B cell (primary cell): ENCODE measurements at regions not wholly inside any gene's neighbourhood (a gene's known extent, or its start where the extent isn't known, plus 50 kb on each side); places are given as distances from the start of the nearest gene placed in this dataset.

Source experiments
- ATAC-seq: fragments of 200-7000 bp; cut with Tn5 transposase; one replicate; pipeline ENCODE4 v1.10.0; 2021; ENCODE audit warnings: low read depth, mild to moderate bottlenecking, moderate number of reproducible peaks, moderate library complexity
- CTCF ChIA-PET: fragments of 350-600 bp; sonication (Branson Sonifier 250); formaldehyde crosslinking; loops from one replicate; lab custom pipeline; 2021; ENCODE audit warnings: antibody characterized with exemption, inconsistent platforms; lab: Charles Lee
- POLR2A ChIA-PET: fragments of 350-600 bp; sonication (Branson Sonifier 250); formaldehyde crosslinking; loops from one replicate; lab custom pipeline; 2021; ENCODE audit warnings: antibody characterized with exemption; lab: Charles Lee
- DNase-seq: peaks from one replicate; pipeline ENCODE4 v3.0.0; 2013
- H2AFZ ChIP-seq: 2 replicates; pipeline ENCODE4 v1.6.1; 2012; ENCODE audit warnings: mild to moderate bottlenecking, low read depth, low read length; ENCODE audit not compliant: insufficient read depth, poor library complexity, severe bottlenecking
- H3K27ac ChIP-seq, 2 donors: 1 replicate in 1 of 2; 2 replicates in 1 of 2; pipeline ENCODE4 v1.5.1; 2012 to 2013; ENCODE audit warnings: low read length in 2 of 2, mild to moderate bottlenecking in 2 of 2, moderate library complexity in 1 of 2
- H3K27me3 ChIP-seq, 4 experiments: fragments of 200-600 bp in 1 of 4; sonication (generic) in 1 of 4; replicated peaks in 1 of 4; 1 replicate in 2 of 4; 2 replicates in 2 of 4; pipeline versions ENCODE4 v1.6.1 to v1.7.0; 2013 to 2016; ENCODE audit warnings: low read length in 3 of 4, mild to moderate bottlenecking in 2 of 4, mixed read lengths in 1 of 4, moderate library complexity in 1 of 4; ENCODE audit not compliant: insufficient read depth in 4 of 4, control insufficient read depth in 3 of 4; ENCODE audit errors: control extremely low read depth in 1 of 4
- H3K36me3 ChIP-seq, 2 experiments: replicated peaks in 1 of 2; 1 replicate in 1 of 2; 2 replicates in 1 of 2; pipeline versions ENCODE4 v1.6.1 to v1.7.1; 2013; ENCODE audit warnings: low read length in 1 of 2; ENCODE audit not compliant: insufficient read depth in 2 of 2, control insufficient read depth in 1 of 2; ENCODE audit errors: control extremely low read depth in 1 of 2, extremely low read depth in 1 of 2
- H3K4me1 ChIP-seq, 2 donors: fragments of 200-600 bp in 1 of 2; sonication (generic) in 1 of 2; 1 replicate in 1 of 2; 2 replicates in 1 of 2; pipeline versions ENCODE4 v1.5.1 to v1.6.1; 2013 to 2017; ENCODE audit warnings: low read length in 2 of 2; ENCODE audit not compliant: control insufficient read depth in 2 of 2, insufficient read depth in 2 of 2
- H3K4me2 ChIP-seq: replicated peaks from 2 replicates; pipeline ENCODE3; 2012; ENCODE audit warnings: mild to moderate bottlenecking, low read depth, low read length; ENCODE audit not compliant: poor library complexity, severe bottlenecking
- H3K4me3 ChIP-seq, 5 experiments: fragments of 200-600 bp in 1 of 5; sonication (generic) in 1 of 5; 1 replicate in 3 of 5; 2 replicates in 2 of 5; pipeline versions ENCODE4 v1.5.1 to v1.7.0; 2011 to 2016; ENCODE audit warnings: low read length in 4 of 5, mild to moderate bottlenecking in 4 of 5, low read depth in 2 of 5, control low read depth in 1 of 5, moderate library complexity in 1 of 5; ENCODE audit not compliant: insufficient read depth in 1 of 5; ENCODE audit errors: control extremely low read depth in 1 of 5, extremely low read depth in 1 of 5
- H3K79me2 ChIP-seq: fragments of 200-600 bp; sonication (generic); one replicate; pipeline ENCODE4 v1.6.0; 2016; ENCODE audit warnings: low read length; ENCODE audit not compliant: control insufficient read depth, insufficient read depth
- H3K9ac ChIP-seq: fragments of 200-600 bp; sonication (generic); 2 replicates; pipeline ENCODE4 v1.6.1; 2017; ENCODE audit warnings: mild to moderate bottlenecking, low read length, moderate library complexity
- H3K9me3 ChIP-seq, 3 donors: one replicate each; pipeline versions ENCODE4 v1.6.1 to v1.7.1; 2013; ENCODE audit warnings: low read length in 2 of 3; ENCODE audit not compliant: control insufficient read depth in 2 of 3, insufficient read depth in 1 of 3; ENCODE audit errors: control extremely low read depth in 1 of 3
- H4K20me1 ChIP-seq: 2 replicates; pipeline ENCODE4 v1.6.0; 2012; ENCODE audit warnings: mild to moderate bottlenecking, low read length; ENCODE audit not compliant: insufficient read depth, control insufficient read depth, poor library complexity, severe bottlenecking
- H3K27ac Mint-ChIP-seq: one replicate; pipeline ENCODE4 v1.8.0; 2021; ENCODE audit warnings: mixed read lengths
- H3K27me3 Mint-ChIP-seq: one replicate; pipeline ENCODE4 v1.8.0; 2021; ENCODE audit warnings: mixed read lengths
- H3K4me1 Mint-ChIP-seq: one replicate; pipeline ENCODE4 v1.8.0; 2021; ENCODE audit warnings: mixed read lengths
- H3K4me3 Mint-ChIP-seq: one replicate; pipeline ENCODE4 v1.8.0; 2021; ENCODE audit warnings: mixed read lengths
- H3K9me3 Mint-ChIP-seq: one replicate; pipeline ENCODE4 v1.8.0; 2022; ENCODE audit warnings: mixed read lengths; ENCODE audit not compliant: insufficient read depth
- EZH2 ChIP-seq: IDR thresholded peaks from 2 replicates; pipeline ENCODE4 v1.6.1; 2012; ENCODE audit warnings: borderline replicate concordance, low read depth, mild to moderate bottlenecking, moderate library complexity, low read length; ENCODE audit not compliant: insufficient read depth, poor library complexity, severe bottlenecking
- WGBS: methylation state at CpG from one replicate; pipeline ENCODE4 v1.1.5; 2013; ENCODE audit warnings: missing lambda C conversion rate; ENCODE audit not compliant: insufficient coverage; 5-methylcytosine and 5-hydroxymethylcytosine counted together
- intact Hi-C: fragments of 100-400 bp; cut with micrococcal nuclease; formaldehyde crosslinking; loops from one replicate; pipeline ENCODE4 v1.10.0; 2022
- TF ChIP-seq, protein P1 (sequence below): fragments of 200-600 bp; IDR thresholded peaks from one replicate; pipeline ENCODE4 v1.8.0; 2022; ENCODE audit warnings: antibody characterized with exemption, mild to moderate bottlenecking

DNA sequence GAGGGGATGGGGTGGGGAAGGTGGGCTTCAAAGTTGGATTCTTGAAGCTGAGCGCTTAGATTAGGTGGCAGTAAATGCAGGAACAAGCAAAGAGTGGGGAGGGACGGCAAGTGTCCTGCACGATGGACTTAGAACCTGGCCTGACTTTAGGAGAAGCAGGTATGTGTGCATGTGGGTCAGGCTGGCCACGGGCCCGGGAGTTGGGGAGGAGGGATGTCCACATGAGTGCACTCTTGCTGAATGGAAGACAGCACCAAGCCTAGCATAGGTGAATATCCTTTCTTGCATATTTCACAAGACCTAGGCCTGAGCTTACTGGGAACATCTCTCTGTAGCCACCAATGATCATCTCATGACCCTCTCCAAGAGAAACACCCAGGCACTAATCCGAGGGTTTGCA, 96.1 kb downstream of the DDX1 start:
- ChIA-PET CTCF (no interaction called here), POLR2A (no interaction called here)
- Mint-ChIP-seq H3K9me3 (no peaks in the 10 kb centered on the region), H3K27me3 (no peaks in the 10 kb centered on the region), H3K27ac (no peak overlapping the region), H3K4me3 (no peak overlapping the region), H3K4me1 (no peaks in the 10 kb centered on the region)
- TF ChIP-seq, protein P1, sequence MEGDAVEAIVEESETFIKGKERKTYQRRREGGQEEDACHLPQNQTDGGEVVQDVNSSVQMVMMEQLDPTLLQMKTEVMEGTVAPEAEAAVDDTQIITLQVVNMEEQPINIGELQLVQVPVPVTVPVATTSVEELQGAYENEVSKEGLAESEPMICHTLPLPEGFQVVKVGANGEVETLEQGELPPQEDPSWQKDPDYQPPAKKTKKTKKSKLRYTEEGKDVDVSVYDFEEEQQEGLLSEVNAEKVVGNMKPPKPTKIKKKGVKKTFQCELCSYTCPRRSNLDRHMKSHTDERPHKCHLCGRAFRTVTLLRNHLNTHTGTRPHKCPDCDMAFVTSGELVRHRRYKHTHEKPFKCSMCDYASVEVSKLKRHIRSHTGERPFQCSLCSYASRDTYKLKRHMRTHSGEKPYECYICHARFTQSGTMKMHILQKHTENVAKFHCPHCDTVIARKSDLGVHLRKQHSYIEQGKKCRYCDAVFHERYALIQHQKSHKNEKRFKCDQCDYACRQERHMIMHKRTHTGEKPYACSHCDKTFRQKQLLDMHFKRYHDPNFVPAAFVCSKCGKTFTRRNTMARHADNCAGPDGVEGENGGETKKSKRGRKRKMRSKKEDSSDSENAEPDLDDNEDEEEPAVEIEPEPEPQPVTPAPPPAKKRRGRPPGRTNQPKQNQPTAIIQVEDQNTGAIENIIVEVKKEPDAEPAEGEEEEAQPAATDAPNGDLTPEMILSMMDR: no peak
- no peak for TF ChIP-seq EZH2
- intact Hi-C loops: no loop called here
- H3K4me1 ChIP-seq: no peaks in the 10 kb centered on the region
- no peak for ATAC-seq
- H3K27me3 ChIP-seq: no peaks in the 10 kb centered on the region
- no peaks in the 10 kb centered on the region for H4K20me1 ChIP-seq
- H3K79me2 ChIP-seq: no peaks in the 10 kb centered on the region
- H3K4me3 ChIP-seq: no peak overlapping the region
- H3K27ac ChIP-seq: no peak overlapping the region
- no peak overlapping the region for H2AFZ ChIP-seq
- H3K36me3 ChIP-seq: no peaks in the 10 kb centered on the region
- WGBS: 94% methylated on average over 6 of the region's 6 CpGs
- DNase-seq: no peak
- no peaks in the 10 kb centered on the region for H3K9me3 ChIP-seq
- H3K9ac ChIP-seq: no peak overlapping the region
- no peak overlapping the region for H3K4me2 ChIP-seq

DNA sequence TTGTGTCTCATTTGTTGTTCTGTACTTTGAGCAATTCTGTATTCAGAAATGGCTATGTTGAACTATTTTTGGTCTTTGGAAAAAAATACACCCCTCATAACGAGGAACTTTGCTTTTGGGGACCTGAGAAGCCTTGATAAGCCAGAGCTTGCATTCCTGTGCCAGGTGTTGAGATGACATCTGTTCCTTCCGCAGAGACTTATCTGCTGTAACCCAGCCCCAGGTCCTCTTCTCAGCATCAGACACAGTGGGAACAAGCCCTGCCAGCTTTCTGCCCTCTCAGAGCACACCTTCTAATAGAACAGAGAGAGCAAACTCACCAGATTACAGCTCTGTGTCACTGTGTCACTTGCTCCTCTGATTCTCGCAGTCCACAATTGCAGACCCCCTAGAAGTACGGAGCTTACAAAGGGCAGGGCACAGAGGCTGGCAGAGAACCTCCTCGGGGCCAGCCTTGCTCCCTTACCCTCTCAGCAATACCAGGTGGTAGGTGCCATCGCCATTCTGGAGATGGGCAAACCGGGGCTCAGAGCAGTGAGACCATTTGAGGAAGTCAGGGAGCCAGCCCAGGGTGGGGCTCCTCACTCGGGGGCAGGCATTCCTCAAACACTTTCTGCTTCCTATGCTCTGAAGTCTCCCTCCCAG, 97.4 kb downstream of the DDX1 start:
- Histone ChIP-seq H2AFZ (no peak overlapping the region), H3K9ac (no peak overlapping the region), H3K4me1 (no peaks in the 10 kb centered on the region), H3K9me3 (no peaks in the 10 kb centered on the region), H3K27me3 (no peaks in the 10 kb centered on the region), H4K20me1 (no peaks in the 10 kb centered on the region), H3K4me2 (no peak overlapping the region), H3K79me2 (no peaks in the 10 kb centered on the region), H3K4me3 (no peak overlapping the region), H3K27ac (no peak overlapping the region), H3K36me3 (no peaks in the 10 kb centered on the region)
- H3K4me3 Mint-ChIP-seq: no peak overlapping the region
- intact Hi-C loops: no loop called here
- no peak for ATAC-seq
- TF ChIP-seq EZH2: no peak
- TF ChIP-seq, protein P1: no peak
- ChIA-PET CTCF (no interaction called here), POLR2A (no interaction called here)
- H3K27ac Mint-ChIP-seq: no peak overlapping the region
- H3K9me3 Mint-ChIP-seq: no peaks in the 10 kb centered on the region
- 54% methylated on average over 8 of the region's 8 CpGs for WGBS
- no peaks in the 10 kb centered on the region for H3K4me1 Mint-ChIP-seq
- no peak for DNase-seq
- H3K27me3 Mint-ChIP-seq: no peaks in the 10 kb centered on the region
